ENCODE measurements at regions not wholly inside any gene's neighbourhood (a gene's known extent, or its start where the extent isn't known, plus 50 kb on each side); places are given as distances from the start of the nearest gene placed in this dataset.

DNA sequence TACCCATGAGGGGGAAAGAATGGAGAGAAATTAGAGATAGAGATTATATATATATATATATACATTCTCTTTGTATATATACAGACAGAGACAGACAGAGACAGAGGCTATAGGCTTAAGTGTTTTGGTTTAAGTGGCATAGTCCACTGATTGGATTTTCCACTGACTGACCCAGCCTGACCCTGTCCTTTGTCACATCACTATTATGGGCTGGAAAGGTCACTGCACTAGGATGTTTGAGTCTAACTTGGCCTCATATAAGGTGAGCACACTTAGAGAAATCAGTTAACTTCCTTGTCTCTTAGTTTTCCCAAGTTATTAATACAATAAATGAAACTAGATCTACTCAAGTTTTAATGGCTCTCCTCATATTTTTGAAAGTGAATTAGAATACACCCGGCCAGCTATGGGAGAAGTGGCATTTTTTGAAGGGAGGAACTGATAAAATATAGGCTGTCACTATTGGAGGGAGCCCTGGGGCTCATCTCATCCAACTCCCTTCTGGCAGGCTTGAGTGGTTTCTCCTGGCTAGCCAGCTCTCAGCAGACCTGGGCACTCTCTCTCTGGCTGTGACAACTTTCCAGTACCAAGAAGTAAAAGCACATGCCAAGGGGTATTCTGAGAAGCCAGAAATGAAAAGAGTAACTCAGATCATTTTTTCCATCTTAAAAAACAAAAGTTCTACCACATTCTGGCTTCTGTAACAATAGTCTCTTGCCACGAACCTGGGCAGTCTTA, 455.6 kb upstream of the ANKRD30A start:
- TF ChIP-seq POLR2A (IDR thresholded peaks at IDR 0.05) = no peak
- TF ChIP-seq, protein P1, sequence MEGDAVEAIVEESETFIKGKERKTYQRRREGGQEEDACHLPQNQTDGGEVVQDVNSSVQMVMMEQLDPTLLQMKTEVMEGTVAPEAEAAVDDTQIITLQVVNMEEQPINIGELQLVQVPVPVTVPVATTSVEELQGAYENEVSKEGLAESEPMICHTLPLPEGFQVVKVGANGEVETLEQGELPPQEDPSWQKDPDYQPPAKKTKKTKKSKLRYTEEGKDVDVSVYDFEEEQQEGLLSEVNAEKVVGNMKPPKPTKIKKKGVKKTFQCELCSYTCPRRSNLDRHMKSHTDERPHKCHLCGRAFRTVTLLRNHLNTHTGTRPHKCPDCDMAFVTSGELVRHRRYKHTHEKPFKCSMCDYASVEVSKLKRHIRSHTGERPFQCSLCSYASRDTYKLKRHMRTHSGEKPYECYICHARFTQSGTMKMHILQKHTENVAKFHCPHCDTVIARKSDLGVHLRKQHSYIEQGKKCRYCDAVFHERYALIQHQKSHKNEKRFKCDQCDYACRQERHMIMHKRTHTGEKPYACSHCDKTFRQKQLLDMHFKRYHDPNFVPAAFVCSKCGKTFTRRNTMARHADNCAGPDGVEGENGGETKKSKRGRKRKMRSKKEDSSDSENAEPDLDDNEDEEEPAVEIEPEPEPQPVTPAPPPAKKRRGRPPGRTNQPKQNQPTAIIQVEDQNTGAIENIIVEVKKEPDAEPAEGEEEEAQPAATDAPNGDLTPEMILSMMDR (IDR thresholded peaks at IDR 0.05) = no peak
- WGBS, 2 donors = 63 to 64% methylated on average over 2 of the region's 2 CpGs
- no peaks in the 10 kb centered on the region for H3K27me3 ChIP-seq
- no peak overlapping the region for H3K27ac ChIP-seq
- no peaks in the 10 kb centered on the region for H3K36me3 ChIP-seq (ENCODE audit: low read depth, missing control alignments)
- H3K4me1 ChIP-seq = no peaks in the 10 kb centered on the region
- intact Hi-C loops (cut with DNase I; ENCODE audit: low total_unique reads) = no loop called here
- no peak overlapping the region for H3K4me3 ChIP-seq
- no peak for DNase-seq
- no peaks in the 10 kb centered on the region for H3K9me3 ChIP-seq

DNA sequence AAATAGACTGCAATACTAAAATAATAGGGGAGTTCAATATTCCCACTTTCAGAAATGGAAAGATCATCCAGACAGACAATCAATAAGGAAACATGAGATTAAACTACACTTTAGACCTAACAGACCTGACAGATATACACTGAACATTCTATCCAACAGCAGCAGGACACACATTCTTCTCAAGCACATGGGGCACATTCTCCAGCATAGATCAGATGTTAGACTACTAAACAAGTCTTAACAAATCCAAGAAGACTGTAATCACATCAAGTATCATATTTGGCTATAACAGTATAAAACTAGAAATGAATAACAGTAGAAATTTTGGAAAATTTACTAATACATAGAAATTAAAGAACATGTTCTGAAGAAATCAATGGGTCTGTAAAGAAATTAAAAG, 458.9 kb upstream of the ANKRD30A start:
- TF ChIP-seq, protein P1 (IDR thresholded peaks at IDR 0.05) = no peak
- TF ChIP-seq POLR2A (IDR thresholded peaks at IDR 0.05) = no peak

DNA sequence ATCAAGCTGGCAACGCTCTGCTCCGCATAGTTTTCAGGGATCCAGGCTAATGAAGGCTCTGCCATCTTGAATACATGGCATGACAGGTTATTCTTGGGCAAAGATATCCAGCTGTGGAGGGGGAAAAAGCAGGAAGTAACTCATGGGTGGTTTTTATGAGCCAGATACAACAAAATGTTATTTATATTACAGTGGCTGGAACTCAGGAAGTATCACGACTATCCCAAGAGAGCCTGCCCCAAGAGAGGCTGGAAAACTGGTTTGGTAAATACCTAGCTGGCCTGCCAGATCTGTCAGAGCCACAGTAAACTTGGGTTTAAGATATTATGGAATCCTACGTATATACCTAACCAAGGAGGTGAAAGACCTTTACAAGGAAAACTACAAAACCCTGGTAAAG, 462.8 kb upstream of the ANKRD30A start:
- Histone ChIP-seq H3K9me3 (no peaks in the 10 kb centered on the region), H3K4me3 (no peak overlapping the region), H3K36me3 (ENCODE audit: low read depth, missing control alignments) (no peaks in the 10 kb centered on the region), H3K27ac (no peak overlapping the region), H3K27me3 (no peaks in the 10 kb centered on the region), H3K4me1 (no peaks in the 10 kb centered on the region)
- WGBS, 2 donors = 88 to 93% methylated on average over 4 of the region's 4 CpGs
- intact Hi-C loops (cut with DNase I; ENCODE audit: low total_unique reads) = no loop called here
- DNase-seq = no peak
- TF ChIP-seq POLR2A (IDR thresholded peaks at IDR 0.05) = no peak
- TF ChIP-seq, protein P1 (IDR thresholded peaks at IDR 0.05) = no peak

More for the DNA sequence above, 458.9 kb upstream of the ANKRD30A start:
- intact Hi-C loops (cut with DNase I; ENCODE audit: low total_unique reads) = no loop called here
- Histone ChIP-seq H3K4me1 (no peaks in the 10 kb centered on the region), H3K4me3 (no peak overlapping the region), H3K36me3 (ENCODE audit: low read depth, missing control alignments) (no peaks in the 10 kb centered on the region), H3K27ac (no peak overlapping the region), H3K27me3 (no peaks in the 10 kb centered on the region), H3K9me3 (no peaks in the 10 kb centered on the region)
- no peak for DNase-seq

DNA sequence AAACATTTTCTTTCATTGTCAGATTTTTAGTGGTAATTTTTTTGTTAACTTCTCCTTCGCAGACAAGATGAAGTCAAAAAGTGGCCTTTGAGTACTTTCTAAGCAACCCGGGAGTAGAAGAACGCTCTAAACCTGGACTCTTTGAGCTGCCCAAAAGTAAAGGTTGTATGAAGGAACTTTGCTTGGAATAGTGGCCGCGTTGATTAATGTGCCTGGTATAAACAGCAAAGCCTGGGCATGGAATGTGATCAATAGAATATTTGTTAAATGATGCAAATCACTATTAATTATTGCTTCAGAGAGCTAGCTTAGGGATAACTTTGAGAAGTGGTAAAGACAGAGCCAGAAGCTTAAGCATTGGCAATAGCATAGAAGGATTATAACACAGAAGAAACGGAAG, 475.1 kb upstream of the ANKRD30A start:
- DNase-seq = no peak
- Histone ChIP-seq H3K27ac (no peak overlapping the region), H3K4me3 (no peak overlapping the region), H3K4me1 (no peaks in the 10 kb centered on the region), H3K36me3 (ENCODE audit: low read depth, missing control alignments) (no peaks in the 10 kb centered on the region), H3K9me3 (no peaks in the 10 kb centered on the region), H3K27me3 (no peaks in the 10 kb centered on the region)
- WGBS, 2 donors = 85 to 88% methylated on average over 6 of the region's 6 CpGs
- intact Hi-C loops (cut with DNase I; ENCODE audit: low total_unique reads) = no loop called here
- no peak for TF ChIP-seq POLR2A (IDR thresholded peaks at IDR 0.05)
- TF ChIP-seq, protein P1 (IDR thresholded peaks at IDR 0.05) = no peak

DNA sequence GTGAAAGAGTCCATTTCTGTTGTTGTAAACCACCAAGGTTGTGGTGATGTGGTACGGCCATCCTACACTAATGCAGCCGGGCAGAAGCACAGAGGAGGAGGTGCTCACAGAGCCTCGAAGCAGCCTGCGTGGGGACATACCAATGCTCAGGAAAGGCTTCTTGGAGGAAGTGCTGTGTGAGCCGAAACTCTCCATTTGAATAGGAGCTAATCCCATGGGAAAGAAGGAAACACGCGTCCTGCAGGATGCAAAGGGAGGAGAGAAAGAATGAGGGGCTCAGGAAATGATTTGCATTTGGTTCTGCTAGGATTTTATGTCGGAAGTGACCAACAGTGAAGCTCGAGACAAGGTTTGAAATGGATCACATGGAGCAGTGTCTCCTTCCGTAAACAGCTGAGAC, 477.9 kb upstream of the ANKRD30A start:
- no peak overlapping the region for H3K4me3 ChIP-seq
- no peak for TF ChIP-seq POLR2A (IDR thresholded peaks at IDR 0.05)
- TF ChIP-seq, protein P1 (IDR thresholded peaks at IDR 0.05) = no peak
- no peaks in the 10 kb centered on the region for H3K27me3 ChIP-seq
- no peaks in the 10 kb centered on the region for H3K9me3 ChIP-seq
- no peak overlapping the region for H3K27ac ChIP-seq
- WGBS, 2 donors = 90 to 94% methylated on average over 9 to 10 of the region's 10 CpGs
- H3K36me3 ChIP-seq (ENCODE audit: low read depth, missing control alignments) = no peaks in the 10 kb centered on the region
- intact Hi-C loops (cut with DNase I; ENCODE audit: low total_unique reads) = no loop called here
- no peak for DNase-seq
- H3K4me1 ChIP-seq = no peaks in the 10 kb centered on the region
